ENCODE measurements at regions not wholly inside any gene's neighbourhood (a gene's known extent, or its start where the extent isn't known, plus 50 kb on each side); places are given as distances from the start of the nearest gene placed in this dataset.

DNA sequence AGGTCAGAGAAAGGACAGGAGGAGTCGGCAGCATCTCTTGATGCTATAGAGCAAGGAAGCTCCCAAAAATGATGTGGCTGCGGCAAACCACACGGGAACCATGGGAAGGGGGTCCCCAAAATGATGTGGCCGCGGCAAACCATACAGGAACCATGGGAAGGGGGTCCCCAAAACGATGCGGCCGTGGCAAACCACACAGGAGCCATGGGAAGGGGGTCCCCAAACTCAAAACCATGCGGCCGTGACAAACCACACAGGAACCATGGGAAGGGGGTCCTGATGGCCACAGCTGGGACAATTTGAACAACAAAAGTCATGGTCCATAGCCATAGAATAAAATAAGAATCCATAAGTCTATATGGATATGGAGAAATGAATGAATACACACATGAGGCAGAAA is 58.4 kb upstream of the GLI2 start:
- DNase-seq (ENCODE audit: low spot score) = no peak

DNA sequence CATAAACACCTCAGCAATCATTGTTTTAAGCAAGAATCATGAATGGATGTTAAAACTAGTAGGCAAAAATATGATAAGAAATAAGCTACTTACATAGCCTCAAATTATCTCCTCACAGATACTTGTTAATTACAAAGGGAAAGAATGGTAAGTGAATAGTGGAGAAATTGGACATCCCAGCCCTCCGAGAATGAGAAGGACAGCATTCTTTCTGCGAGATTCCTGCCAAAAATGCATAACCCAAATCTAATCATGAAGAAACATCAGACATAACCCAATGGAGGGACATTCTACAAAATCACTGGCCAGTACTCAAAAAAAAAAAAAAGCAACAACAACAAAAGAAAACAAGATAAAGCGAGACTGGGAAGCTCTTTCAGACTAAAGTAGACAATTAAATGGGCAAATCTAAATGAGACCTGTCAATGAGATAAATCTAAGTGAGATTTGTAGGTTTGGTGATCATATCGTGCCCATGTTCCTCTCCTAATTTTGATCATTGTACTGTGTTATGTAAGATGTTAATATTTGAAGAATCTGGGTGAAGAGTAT is 57.9 kb upstream of the GLI2 start:
- no peak for DNase-seq (ENCODE audit: low spot score)

DNA sequence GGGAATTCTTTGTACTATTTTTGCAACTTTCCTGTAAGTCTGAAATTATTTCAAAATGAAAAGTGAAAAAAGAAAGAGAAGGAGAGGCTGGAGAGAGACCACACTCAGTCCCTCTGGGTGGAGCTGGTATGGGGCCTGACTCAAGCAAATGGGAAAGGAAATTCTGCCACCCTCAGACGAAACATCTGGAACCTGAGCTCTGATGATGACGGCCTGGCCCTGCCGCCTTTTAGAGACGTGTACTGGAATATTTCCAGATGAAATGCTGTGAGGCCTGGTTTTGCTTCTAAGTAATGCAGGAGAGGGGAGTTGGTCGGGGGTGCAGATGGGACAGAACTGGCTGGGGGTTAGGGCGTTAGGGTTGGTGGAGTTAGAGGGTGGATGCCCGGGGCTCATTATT is 57.4 kb upstream of the GLI2 start:
- no peak for DNase-seq (ENCODE audit: low spot score)

DNA sequence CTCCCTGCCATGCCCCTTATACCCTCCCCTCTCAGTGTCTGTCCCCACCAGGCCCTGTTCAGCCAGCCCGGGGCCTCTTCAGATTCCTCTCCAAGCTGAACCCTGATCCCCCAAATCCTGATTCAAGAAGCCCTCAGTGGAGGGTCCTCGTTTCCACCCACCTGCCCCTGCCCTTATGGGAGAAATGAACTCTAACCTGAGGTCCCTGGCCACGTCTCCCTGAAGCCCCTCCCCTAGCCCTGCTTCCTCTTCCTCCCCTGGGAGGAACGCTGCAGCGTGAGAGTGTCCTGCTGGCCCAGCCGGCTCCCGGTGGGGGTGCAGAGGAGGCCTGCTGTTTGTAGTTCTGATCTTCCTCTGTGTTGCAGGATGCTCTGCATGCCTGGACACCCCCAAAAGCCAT is 56.7 kb upstream of the GLI2 start:
- DNase-seq (ENCODE audit: low spot score) = no peak

DNA sequence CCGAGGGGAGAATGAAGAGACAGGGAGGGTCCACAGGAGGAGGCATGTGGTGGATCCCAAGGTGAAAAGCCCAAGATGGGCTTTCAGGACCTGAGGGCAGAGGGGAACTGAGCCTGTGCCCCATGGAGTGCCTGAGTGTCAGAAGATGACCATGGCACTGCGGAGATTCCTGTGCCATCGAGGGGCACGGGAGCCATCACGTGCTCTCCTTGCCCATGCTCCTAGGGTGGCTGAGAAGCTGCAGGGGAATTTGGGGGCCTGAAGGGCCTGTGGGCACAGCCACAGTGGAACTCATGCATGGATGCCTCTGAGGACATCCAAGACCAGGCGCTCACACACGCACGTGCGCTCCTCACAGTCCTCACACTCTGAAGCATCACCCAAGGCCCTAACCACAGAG is 56.1 kb upstream of the GLI2 start:
- DNase-seq (ENCODE audit: low spot score) = no peak

DNA sequence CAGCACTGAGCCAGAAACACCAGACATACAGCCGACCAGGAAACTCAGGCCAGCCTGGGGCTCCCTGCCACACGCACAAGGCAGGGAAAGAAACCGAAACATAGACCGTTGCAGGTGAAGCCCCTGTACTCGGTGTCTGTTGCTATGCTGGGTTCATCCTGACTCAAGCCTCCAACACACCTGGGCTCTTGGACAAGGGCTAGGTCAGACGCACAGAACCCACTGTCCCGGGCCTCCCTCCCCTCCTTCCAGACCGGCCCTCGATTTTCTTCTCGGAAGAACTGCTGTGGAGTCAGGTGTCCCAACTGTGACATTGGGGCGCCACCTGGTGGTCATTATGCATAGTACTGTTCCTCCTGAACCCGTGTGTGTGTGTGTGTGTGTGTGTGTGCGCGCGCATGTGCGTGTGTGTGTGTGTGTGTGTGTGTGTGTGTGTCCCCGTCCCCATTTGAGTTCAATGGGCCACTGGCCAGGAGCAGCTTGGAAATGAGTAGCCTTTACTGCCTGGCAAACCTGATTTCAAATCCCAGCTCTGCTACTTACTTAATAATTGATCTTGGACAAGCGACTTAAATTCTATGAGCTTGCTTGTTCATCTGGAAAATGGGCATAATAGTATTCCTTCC is 55.4 kb upstream of the GLI2 start:
- peak; percentile 83 for DNase-seq (ENCODE audit: low spot score)

DNA sequence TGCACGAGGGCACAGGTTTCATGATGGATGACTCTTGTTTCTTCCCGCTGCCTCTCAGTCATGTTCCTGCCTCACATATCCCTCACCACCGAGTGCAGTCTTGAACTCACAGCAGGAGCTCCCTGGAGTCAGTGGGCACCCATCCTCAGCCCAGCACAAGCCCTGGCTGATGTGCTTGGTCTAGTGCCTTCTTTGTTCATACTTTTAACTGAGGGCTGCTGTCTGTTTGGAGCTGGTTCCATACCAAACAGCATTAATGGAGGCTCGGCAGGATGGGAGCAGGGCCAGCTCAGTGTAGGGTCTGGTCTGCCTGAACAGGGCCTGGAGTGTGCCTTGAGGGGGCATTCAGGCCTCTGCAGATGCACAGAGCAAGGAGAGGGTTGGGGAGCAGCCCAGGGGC is 54.5 kb upstream of the GLI2 start:
- no peak for DNase-seq (ENCODE audit: low spot score)

DNA sequence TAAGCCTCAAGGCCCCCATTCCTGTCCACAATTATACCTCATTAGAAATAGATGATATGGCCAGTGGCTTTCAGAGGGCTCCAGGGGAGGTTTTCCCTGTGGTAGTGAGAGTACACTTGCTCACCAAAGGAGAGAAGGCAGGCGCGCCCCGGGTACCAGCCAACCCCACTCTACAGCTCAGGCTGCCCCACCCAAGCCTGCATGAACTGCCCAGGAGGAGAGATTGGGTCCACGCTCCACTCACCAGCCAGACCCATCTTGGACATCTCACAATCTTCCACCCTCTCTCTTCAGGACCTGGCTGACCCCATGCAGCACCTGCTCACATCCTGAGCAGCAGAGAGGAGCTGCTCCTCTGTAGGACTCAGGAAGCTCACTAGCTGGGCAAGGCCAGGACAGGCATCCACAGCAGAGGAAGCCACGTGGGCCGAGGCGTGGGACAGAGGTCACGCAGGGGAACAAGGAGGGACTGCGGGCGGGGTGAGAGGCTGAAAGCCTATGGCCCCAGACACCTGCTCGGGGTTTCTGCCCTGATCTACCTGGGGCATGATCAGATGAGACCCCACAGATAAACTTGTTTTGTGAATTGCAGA is 53.9 kb upstream of the GLI2 start:
- DNase-seq (ENCODE audit: low spot score) = no peak

DNA sequence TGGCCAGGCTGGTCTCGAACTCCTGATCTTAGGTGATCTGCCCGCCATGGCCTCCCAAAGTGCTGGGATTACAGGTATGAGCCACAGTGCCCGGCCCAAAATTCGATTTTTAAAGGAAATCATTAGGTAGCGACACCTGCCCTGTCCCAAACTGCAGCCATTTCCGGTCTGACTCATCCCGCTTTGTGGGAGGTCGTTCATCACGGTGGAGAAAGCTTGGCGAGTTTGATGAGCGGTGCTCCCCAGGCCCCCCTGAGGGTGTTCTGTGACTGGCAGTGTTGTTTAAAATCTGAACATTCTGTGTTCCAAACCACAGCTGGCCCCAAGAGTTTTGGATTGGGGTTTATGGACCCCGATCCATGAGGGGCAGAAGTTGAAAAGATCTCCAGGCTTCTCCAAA is 53.0 kb upstream of the GLI2 start:
- no peak for DNase-seq (ENCODE audit: low spot score)

DNA sequence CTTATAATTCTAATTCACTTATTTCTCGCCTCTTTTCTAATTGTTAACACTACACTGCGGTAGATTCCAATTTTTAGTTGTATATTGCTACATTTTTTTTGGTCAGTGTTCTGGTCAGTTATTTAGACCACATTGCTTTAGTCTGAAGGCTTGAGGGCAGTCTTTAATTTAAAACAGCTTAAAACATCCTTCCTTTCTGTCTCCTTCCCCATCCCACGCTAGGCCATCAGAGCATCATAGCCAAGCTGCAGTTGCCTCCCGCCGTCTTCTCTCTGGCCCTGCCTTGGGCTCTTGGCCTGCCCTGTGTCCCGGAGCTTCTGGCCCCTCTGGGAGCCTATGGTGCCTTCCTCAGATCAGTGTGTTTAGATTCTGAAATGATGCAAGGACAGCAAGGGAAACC is 52.6 kb upstream of the GLI2 start:
- no peak for DNase-seq (ENCODE audit: low spot score)

DNA sequence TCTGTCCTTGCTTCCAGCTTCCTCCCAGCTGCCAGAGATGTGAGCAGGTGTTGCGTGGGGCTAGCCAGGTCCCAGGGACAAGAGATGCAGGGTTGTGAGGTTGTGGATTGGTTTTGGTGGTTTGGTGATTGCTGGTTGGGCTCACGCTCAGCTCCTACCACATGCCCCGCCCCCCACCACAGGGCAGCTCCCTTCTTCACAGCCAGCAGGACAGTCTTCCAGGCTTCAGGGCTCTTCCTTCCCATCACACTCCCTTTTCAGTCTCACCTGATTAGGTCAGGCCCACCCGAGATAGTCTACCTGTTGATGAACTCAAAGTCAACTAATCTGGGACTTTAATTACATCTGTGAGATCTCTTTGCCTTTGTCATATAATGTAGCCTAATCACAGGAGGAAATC is 52.0 kb upstream of the GLI2 start:
- no peak for DNase-seq (ENCODE audit: low spot score)

DNA sequence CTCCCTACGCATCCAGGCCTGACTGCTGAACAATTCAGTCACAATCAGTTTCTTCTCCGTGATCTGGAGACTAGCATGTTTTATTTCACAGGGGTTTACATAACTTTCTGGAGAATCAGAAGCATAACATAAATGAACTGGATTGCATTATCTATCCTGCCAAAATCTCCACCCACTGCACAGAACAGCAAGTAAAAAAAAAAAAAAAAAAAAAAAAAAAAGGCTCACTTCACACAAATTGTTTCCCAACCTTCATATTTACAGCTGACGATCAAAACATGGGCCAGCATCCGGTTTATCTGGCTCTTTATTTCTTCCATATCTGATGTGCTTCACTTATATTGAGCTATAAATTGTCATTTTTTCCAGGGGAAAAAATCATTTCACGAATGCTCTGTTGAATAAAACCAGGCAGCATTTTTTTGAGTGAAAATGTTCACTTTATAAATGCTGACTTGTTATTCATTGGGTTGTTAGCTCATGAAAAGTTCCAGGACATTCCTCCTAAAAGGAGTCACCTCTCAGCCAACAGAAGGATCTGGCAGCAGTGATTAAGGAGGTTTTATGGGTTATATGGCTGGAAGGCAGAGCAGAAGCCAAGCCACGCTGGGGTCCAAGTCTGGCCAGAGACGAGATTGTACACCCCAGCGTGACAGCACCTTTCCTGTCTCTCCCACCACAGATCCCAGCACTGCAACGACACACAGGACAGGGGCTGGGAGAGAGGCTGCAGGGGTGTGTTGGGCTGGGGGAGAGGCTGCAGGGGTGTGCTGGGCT is 51.2 kb upstream of the GLI2 start:
- DNase-seq (ENCODE audit: low spot score) = no peak

DNA sequence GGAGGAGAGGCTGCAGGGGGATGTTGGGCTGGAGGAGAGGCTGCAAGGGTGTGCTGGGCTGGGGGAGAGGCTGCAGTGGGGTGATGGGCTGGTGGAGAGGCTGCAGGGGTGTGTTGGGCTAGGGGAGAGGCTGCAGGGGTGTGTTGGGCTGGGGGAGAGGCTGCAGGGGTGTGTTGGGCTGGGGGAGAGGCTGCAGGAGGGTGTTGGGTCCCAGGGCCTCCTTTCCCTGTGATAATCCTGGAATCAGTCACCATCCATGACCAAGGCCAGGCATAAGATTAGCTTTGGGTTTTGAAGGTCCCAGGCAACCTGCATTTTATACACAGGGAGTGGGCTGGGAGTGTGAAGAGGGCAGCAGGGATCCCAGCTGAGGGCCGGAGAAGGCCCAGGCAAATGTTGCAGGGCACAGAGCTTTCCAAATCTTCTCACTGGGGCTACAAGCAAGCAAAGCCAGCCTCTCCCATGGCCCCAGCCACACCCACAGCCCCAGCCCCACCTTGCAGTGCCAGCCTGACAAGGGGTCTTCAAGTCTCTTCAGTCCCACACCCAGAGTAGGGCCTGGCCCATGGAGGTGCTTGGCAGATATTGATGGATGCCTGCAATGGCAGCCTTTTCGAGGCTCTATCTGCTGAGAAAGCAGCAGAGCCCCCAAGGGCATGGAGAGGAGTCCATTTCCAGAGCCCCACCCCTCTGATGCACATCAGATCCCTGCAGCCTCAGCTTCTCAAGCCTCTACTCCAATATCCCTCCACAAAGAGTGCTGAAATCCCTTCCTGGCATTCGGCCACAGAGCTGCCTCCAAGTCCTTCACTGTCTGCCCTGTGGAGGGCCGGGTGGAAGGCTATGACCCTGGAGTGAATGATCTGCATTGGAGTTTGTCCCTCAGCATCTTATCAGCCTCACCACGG is 50.3 kb upstream of the GLI2 start:
- DNase-seq (ENCODE audit: low spot score) = no peak
